Neural progenitor cell (in vitro differentiated cells): ENCODE measurements at regions not wholly inside any gene's neighbourhood (a gene's known extent, or its start where the extent isn't known, plus 50 kb on each side); places are given as distances from the start of the nearest gene placed in this dataset.

Experiments used
- EZH2 ChIP-seq: fragments of 200-600 bp; sonication (generic); IDR thresholded peaks from 2 replicates; pipeline ENCODE4 v1.6.1; 2017; ENCODE audit warnings: antibody characterized with exemption, mild to moderate bottlenecking, moderate library complexity
- TF ChIP-seq, protein P1 (sequence below): fragments of 200-600 bp; sonication (generic); IDR thresholded peaks from 2 replicates; pipeline ENCODE4 v1.5.1; 2017; ENCODE audit warnings: antibody characterized with exemption, mild to moderate bottlenecking

DNA sequence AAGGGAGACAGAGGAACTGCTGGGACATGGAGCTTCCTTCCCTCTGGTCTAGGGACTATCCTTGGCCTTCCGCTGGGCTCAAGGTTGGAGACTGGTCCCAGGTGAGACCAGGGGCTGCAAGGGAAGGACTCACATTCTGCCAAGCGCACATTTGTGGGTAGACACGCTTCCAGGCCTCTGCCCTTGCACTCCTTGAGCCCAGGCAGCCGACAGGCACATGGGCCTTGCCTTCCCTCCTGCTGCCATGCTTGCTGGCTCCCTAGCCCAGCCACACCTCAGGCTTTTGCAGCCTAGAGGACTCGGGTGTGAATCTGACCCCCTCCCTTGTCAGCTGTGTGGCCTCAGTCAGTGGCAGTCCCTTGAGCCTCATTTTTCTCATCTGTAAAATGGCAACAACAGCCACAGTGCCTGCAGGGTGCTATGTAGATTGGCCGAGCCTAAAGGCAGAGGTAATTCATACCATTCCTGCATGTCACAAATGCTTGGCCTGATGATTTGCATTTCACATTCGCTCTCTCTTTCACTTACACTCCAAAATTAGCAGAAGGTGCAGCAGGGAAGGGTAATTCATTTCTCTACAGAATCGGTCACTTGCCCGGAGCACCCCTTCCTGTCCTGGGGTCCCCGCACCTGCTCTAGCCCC lies 57.6 kb upstream of the NECTIN1 start:
- TF ChIP-seq, protein P1, sequence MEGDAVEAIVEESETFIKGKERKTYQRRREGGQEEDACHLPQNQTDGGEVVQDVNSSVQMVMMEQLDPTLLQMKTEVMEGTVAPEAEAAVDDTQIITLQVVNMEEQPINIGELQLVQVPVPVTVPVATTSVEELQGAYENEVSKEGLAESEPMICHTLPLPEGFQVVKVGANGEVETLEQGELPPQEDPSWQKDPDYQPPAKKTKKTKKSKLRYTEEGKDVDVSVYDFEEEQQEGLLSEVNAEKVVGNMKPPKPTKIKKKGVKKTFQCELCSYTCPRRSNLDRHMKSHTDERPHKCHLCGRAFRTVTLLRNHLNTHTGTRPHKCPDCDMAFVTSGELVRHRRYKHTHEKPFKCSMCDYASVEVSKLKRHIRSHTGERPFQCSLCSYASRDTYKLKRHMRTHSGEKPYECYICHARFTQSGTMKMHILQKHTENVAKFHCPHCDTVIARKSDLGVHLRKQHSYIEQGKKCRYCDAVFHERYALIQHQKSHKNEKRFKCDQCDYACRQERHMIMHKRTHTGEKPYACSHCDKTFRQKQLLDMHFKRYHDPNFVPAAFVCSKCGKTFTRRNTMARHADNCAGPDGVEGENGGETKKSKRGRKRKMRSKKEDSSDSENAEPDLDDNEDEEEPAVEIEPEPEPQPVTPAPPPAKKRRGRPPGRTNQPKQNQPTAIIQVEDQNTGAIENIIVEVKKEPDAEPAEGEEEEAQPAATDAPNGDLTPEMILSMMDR, result no peak
- no peak for TF ChIP-seq EZH2
